OCI-LY1 (cell line): ENCODE measurements at regions not wholly inside any gene's neighbourhood (a gene's known extent, or its start where the extent isn't known, plus 50 kb on each side); places are given as distances from the start of the nearest gene placed in this dataset.

Experiments used
- H2AFZ ChIP-seq: fragments of 200-600 bp; sonication (generic), shearing (Covaris generic); 2 replicates; pipeline ENCODE4 v1.6.0; 2014; ENCODE audit warnings: antibody characterized with exemption, mild to moderate bottlenecking, low read length
- H3F3A ChIP-seq: fragments of 200-600 bp; sonication (generic), shearing (Covaris generic); 2 replicates; pipeline ENCODE4 v1.6.0; 2014; ENCODE audit warnings: mild to moderate bottlenecking, antibody characterized with exemption, low read length, moderate library complexity; ENCODE audit not compliant: insufficient read depth
- H3K27ac ChIP-seq: fragments of 200-600 bp; sonication (generic); 2 replicates; pipeline ENCODE4 v1.5.1; 2014; ENCODE audit warnings: low read length, mixed run types, mild to moderate bottlenecking, low read depth; ENCODE audit not compliant: poor library complexity, severe bottlenecking
- H3K27me3 ChIP-seq: fragments of 200-600 bp; sonication (generic); 2 replicates; pipeline ENCODE4 v1.6.0; 2014; ENCODE audit warnings: antibody characterized with exemption, mild to moderate bottlenecking, low read length, moderate library complexity; ENCODE audit not compliant: insufficient read depth
- H3K36me3 ChIP-seq: fragments of 200-600 bp; sonication (generic); 2 replicates; pipeline ENCODE4 v1.6.1; 2014; ENCODE audit warnings: mild to moderate bottlenecking, antibody characterized with exemption, low read length, moderate library complexity, mixed read lengths; ENCODE audit not compliant: insufficient read depth
- H3K4me1 ChIP-seq: fragments of 200-600 bp; sonication (generic); 2 replicates; pipeline ENCODE4 v1.5.1; 2014; ENCODE audit warnings: mild to moderate bottlenecking, low read length, moderate library complexity; ENCODE audit not compliant: insufficient read depth, severe bottlenecking
- H3K4me2 ChIP-seq: fragments of 200-600 bp; sonication (generic), shearing (Covaris generic); 2 replicates; pipeline ENCODE4 v1.6.1; 2014; ENCODE audit warnings: low read length
- H3K4me3 ChIP-seq: fragments of 200-600 bp; sonication (generic); 2 replicates; pipeline ENCODE4 v1.5.1; 2014; ENCODE audit warnings: low read length, low read depth, mild to moderate bottlenecking, mixed read lengths; ENCODE audit not compliant: poor library complexity, severe bottlenecking
- H3K79me2 ChIP-seq: fragments of 200-600 bp; shearing (Covaris generic); 2 replicates; pipeline ENCODE4 v1.6.1; 2016; ENCODE audit warnings: mixed run types, low read length, mixed read lengths; ENCODE audit not compliant: insufficient read depth
- H3K9ac ChIP-seq: fragments of 200-600 bp; sonication (generic), shearing (Covaris generic); 2 replicates; pipeline ENCODE4 v1.6.1; 2014; ENCODE audit warnings: mild to moderate bottlenecking, low read length, mixed read lengths
- H3K9me2 ChIP-seq: fragments of 200-600 bp; sonication (generic), shearing (Covaris generic); 2 replicates; pipeline ENCODE4 v1.6.1; 2014; ENCODE audit warnings: low read depth, mild to moderate bottlenecking, low read length, mixed read lengths
- H3K9me3 ChIP-seq: fragments of 200-600 bp; shearing (Covaris generic); 2 replicates; pipeline ENCODE4 v1.6.1; 2014; ENCODE audit warnings: low read length, mixed read lengths
- H4K20me1 ChIP-seq: fragments of 200-600 bp; sonication (generic), shearing (Covaris generic); 2 replicates; pipeline ENCODE4 v1.6.0; 2016; ENCODE audit warnings: mild to moderate bottlenecking, low read length; ENCODE audit not compliant: insufficient read depth
- EZH2 ChIP-seq: fragments of 200-600 bp; sonication (generic), shearing (Covaris generic); IDR thresholded peaks from 2 replicates; pipeline ENCODE4 v1.8.0; 2017; ENCODE audit warnings: borderline replicate concordance, mixed run types, mild to moderate bottlenecking, antibody characterized with exemption, low read length, moderate library complexity, mixed read lengths
- TF ChIP-seq, protein P1 (sequence below): fragments of 200-600 bp; sonication (generic), shearing (Covaris generic); IDR thresholded peaks from 2 replicates; pipeline ENCODE4 v1.5.1; 2017; ENCODE audit warnings: mild to moderate bottlenecking, antibody characterized with exemption, low read length, moderate library complexity, mixed read lengths

DNA sequence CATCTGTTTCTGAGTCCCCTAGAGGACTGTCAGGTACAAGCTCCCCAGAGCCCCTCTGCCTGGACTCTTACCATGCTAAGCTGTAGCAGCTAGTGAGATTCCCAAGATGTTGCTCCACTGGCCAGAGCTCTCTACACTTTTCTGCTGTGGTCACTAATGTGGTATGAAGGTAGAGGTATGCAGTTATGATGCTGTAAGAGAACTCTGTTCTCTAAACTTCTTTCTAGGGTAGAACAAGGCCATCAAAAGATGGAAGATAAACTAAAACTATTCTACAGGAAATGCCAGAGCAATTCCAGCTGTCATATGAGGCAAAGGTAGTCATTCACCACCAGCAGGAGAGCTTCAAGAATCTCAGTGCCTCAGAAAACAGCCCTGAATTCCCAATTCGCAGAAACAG lies 517.4 kb upstream of the ARRDC4 start:
- no peak for TF ChIP-seq EZH2
- TF ChIP-seq, protein P1, sequence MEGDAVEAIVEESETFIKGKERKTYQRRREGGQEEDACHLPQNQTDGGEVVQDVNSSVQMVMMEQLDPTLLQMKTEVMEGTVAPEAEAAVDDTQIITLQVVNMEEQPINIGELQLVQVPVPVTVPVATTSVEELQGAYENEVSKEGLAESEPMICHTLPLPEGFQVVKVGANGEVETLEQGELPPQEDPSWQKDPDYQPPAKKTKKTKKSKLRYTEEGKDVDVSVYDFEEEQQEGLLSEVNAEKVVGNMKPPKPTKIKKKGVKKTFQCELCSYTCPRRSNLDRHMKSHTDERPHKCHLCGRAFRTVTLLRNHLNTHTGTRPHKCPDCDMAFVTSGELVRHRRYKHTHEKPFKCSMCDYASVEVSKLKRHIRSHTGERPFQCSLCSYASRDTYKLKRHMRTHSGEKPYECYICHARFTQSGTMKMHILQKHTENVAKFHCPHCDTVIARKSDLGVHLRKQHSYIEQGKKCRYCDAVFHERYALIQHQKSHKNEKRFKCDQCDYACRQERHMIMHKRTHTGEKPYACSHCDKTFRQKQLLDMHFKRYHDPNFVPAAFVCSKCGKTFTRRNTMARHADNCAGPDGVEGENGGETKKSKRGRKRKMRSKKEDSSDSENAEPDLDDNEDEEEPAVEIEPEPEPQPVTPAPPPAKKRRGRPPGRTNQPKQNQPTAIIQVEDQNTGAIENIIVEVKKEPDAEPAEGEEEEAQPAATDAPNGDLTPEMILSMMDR = no peak
- Histone ChIP-seq H3K27ac (no peak overlapping the region), H3F3A (no peaks in the 10 kb centered on the region), H3K4me1 (no peaks in the 10 kb centered on the region), H3K36me3 (no peaks in the 10 kb centered on the region), H3K4me3 (no peak overlapping the region), H3K9me2 (no peaks in the 10 kb centered on the region), H3K4me2 (no peak overlapping the region), H3K9me3 (no peaks in the 10 kb centered on the region), H3K27me3 (no peaks in the 10 kb centered on the region), H2AFZ (no peak overlapping the region), H3K9ac (no peak overlapping the region), H4K20me1 (no peaks in the 10 kb centered on the region), H3K79me2 (no peaks in the 10 kb centered on the region)

DNA sequence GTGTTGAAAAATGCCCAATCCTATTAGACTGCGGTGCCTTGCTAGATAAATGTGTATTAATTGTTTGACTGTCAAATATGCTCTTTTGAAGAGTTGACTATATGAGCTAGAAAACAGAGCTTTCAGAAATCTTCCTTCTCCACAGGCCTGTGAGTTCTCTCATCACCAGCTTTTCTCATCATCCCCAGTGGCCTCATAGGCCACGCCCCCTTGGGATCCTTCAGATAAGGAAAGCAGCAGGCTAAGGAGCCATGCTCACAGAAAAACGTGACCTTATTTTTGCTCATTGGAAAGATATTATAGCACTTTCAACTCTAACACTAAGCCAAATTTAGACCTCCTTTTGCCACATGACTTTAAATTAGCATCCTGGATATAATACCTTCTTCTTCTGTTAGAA lies 514.4 kb upstream of the ARRDC4 start:
- H3K9me3 ChIP-seq = no peaks in the 10 kb centered on the region
- no peak overlapping the region for H3K27ac ChIP-seq
- H3K4me2 ChIP-seq = no peak overlapping the region
- no peak overlapping the region for H2AFZ ChIP-seq
- TF ChIP-seq, protein P1 = no peak
- no peak for TF ChIP-seq EZH2
- no peak overlapping the region for H3K4me3 ChIP-seq
- H3K27me3 ChIP-seq = no peaks in the 10 kb centered on the region
- no peaks in the 10 kb centered on the region for H3K4me1 ChIP-seq
- H3K9me2 ChIP-seq = no peaks in the 10 kb centered on the region
- H3F3A ChIP-seq = no peaks in the 10 kb centered on the region
- H3K79me2 ChIP-seq = no peaks in the 10 kb centered on the region
- H3K9ac ChIP-seq = no peak overlapping the region
- no peaks in the 10 kb centered on the region for H3K36me3 ChIP-seq
- no peaks in the 10 kb centered on the region for H4K20me1 ChIP-seq

DNA sequence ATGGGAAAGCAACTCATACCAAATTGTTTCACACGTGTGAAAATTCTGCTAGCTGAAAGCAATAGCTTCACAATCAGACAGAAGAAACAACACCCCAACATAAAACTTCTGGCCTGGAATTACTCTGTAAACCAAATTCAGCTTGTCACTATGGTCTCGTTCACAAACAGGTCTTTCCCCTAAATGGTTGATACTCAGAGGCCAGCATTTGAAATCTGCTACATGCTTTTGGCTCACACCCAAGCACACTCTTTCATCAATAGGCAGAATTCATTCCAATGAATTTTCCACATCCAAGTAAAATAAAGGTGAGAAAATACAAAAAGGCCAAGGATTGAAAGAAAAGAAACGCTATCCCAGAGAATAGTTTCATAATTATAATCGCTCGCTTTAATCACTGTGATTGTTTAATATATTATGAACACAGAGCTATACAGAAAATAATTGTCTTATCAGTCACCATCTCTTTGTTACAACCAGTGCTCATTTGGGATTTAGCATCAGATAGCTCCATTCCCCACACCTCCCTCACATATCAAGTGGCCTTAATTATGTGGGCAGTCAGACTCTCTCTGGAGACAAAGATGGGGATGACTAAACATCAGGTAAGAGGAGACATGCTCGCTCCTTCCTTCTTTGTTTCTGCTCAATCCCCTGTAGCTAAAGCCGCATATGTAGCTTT lies 503.8 kb upstream of the ARRDC4 start:
- no peaks in the 10 kb centered on the region for H3K9me3 ChIP-seq
- H3K79me2 ChIP-seq = no peaks in the 10 kb centered on the region
- H3K4me2 ChIP-seq = no peak overlapping the region
- no peaks in the 10 kb centered on the region for H3K9me2 ChIP-seq
- no peaks in the 10 kb centered on the region for H4K20me1 ChIP-seq
- H3K4me1 ChIP-seq = no peaks in the 10 kb centered on the region
- H3K9ac ChIP-seq = no peak overlapping the region
- TF ChIP-seq EZH2 = no peak
- TF ChIP-seq, protein P1 = no peak
- H3K36me3 ChIP-seq = no peaks in the 10 kb centered on the region
- H3K4me3 ChIP-seq = no peak overlapping the region
- H2AFZ ChIP-seq = no peak overlapping the region
- no peaks in the 10 kb centered on the region for H3F3A ChIP-seq
- H3K27me3 ChIP-seq = no peaks in the 10 kb centered on the region
- no peak overlapping the region for H3K27ac ChIP-seq
